T1000 (cell line): ENCODE measurements at regions not wholly inside any gene's neighbourhood (a gene's known extent, or its start where the extent isn't known, plus 50 kb on each side); places are given as distances from the start of the nearest gene placed in this dataset.

Experiments used
- DNase-seq: peaks from one replicate; lab custom pipeline; 2025; ENCODE audit warnings: mixed read lengths; lab: John Stamatoyannopoulos, UW

GRCh38 chr11:123378096-123378495, 52.0 kb upstream of the GRAMD1B start:
- no peak for DNase-seq

- no peak for DNase-seq
Measured at GRCh38 chr11:123377355-123377754, 52.7 kb upstream of the GRAMD1B start.

- no peak for DNase-seq
Measured at GRCh38 chr11:123375832-123376231, 54.2 kb upstream of the GRAMD1B start.

GRCh38 chr11:123374622-123374968, 55.5 kb upstream of the GRAMD1B start:
- DNase-seq: no peak

- no peak for DNase-seq
Measured at GRCh38 chr11:123373754-123374621, 56.1 kb upstream of the GRAMD1B start.

GRCh38 chr11:123371506-123372297, 58.4 kb upstream of the GRAMD1B start:
- DNase-seq: no peak

- DNase-seq: no peak
Measured at GRCh38 chr11:123366924-123367323, 63.1 kb upstream of the GRAMD1B start.

GRCh38 chr11:123365955-123366354, 64.1 kb upstream of the GRAMD1B start:
- DNase-seq: no peak

GRCh38 chr11:123364080-123364479, 66.0 kb upstream of the GRAMD1B start:
- DNase-seq: no peak

GRCh38 chr11:123363556-123363955, 66.5 kb upstream of the GRAMD1B start:
- no peak for DNase-seq

- DNase-seq: no peak
Measured at GRCh38 chr11:123362941-123363340, 67.1 kb upstream of the GRAMD1B start.

GRCh38 chr11:123362186-123362585, 67.9 kb upstream of the GRAMD1B start:
- DNase-seq: no peak

- DNase-seq: no peak
Measured at GRCh38 chr11:123361110-123361509, 69.0 kb upstream of the GRAMD1B start.

- DNase-seq: no peak
Measured at GRCh38 chr11:123360267-123360936, 69.7 kb upstream of the GRAMD1B start.

GRCh38 chr11:123357990-123358827, 71.9 kb upstream of the GRAMD1B start:
- DNase-seq: no peak

GRCh38 chr11:123357353-123357989, 72.6 kb upstream of the GRAMD1B start:
- DNase-seq: no peak

- DNase-seq: no peak
Measured at GRCh38 chr11:123356539-123356938, 73.5 kb upstream of the GRAMD1B start.

GRCh38 chr11:123354371-123354975, 75.6 kb upstream of the GRAMD1B start:
- no peak for DNase-seq

- no peak for DNase-seq
Measured at GRCh38 chr11:123351375-123351774, 78.7 kb upstream of the GRAMD1B start.

GRCh38 chr11:123349382-123349781, 80.7 kb upstream of the GRAMD1B start:
- no peak for DNase-seq
